NOMO-1 treated with dmso at 0.1 percent for 144 hours (cell line): ENCODE measurements at regions not wholly inside any gene's neighbourhood (a gene's known extent, or its start where the extent isn't known, plus 50 kb on each side); places are given as distances from the start of the nearest gene placed in this dataset.

Experiments used
- DNase-seq: peaks from one replicate; lab custom pipeline; 2025; ENCODE audit not compliant: unreplicated experiment; lab: John Stamatoyannopoulos, UW

GRCh38 chr1:10848109-10848684, 51.8 kb upstream of the CASZ1 start:
- DNase-seq = no peak

GRCh38 chr1:10850026-10850425, 53.6 kb upstream of the CASZ1 start:
- no peak for DNase-seq

GRCh38 chr1:10851024-10852013, 54.9 kb upstream of the CASZ1 start:
- no peak for DNase-seq

- no peak for DNase-seq
Measured at GRCh38 chr1:10852018-10852417, 55.6 kb upstream of the CASZ1 start.

GRCh38 chr1:10852486-10852885, 56.0 kb upstream of the CASZ1 start:
- DNase-seq = no peak

- no peak for DNase-seq
Measured at GRCh38 chr1:10852998-10853520, 56.6 kb upstream of the CASZ1 start.

- no peak for DNase-seq
Measured at GRCh38 chr1:10853701-10854100, 57.3 kb upstream of the CASZ1 start.

GRCh38 chr1:10854856-10855459, 58.5 kb upstream of the CASZ1 start:
- DNase-seq = no peak

GRCh38 chr1:10856176-10856683, 59.8 kb upstream of the CASZ1 start:
- no peak for DNase-seq

GRCh38 chr1:10856863-10857598, 60.6 kb upstream of the CASZ1 start:
- DNase-seq = no peak

- no peak for DNase-seq
Measured at GRCh38 chr1:10857687-10858086, 61.2 kb upstream of the CASZ1 start.

GRCh38 chr1:10860218-10860617, 63.8 kb upstream of the CASZ1 start:
- DNase-seq = no peak

GRCh38 chr1:10860682-10861081, 64.2 kb upstream of the CASZ1 start:
- no peak for DNase-seq

GRCh38 chr1:10861822-10862221, 65.4 kb upstream of the CASZ1 start:
- DNase-seq = no peak

- DNase-seq = no peak
Measured at GRCh38 chr1:10862743-10863335, 66.4 kb upstream of the CASZ1 start.

- no peak for DNase-seq
Measured at GRCh38 chr1:10863886-10864285, 67.4 kb upstream of the CASZ1 start.

GRCh38 chr1:10864776-10865175, 68.3 kb upstream of the CASZ1 start:
- no peak for DNase-seq

- no peak for DNase-seq
Measured at GRCh38 chr1:10865518-10866320, 69.3 kb upstream of the CASZ1 start.

- DNase-seq = no peak
Measured at GRCh38 chr1:10866321-10867093, 70.1 kb upstream of the CASZ1 start.
